IMR-90 (cell line): ENCODE measurements at regions not wholly inside any gene's neighbourhood (a gene's known extent, or its start where the extent isn't known, plus 50 kb on each side); places are given as distances from the start of the nearest gene placed in this dataset.

Experiments used
- ATAC-seq: fragments of 200-7000 bp; cut with Tn5 transposase; 2 replicates; pipeline ENCODE4 v1.9.1; 2020; ENCODE audit warnings: low read depth, mild to moderate bottlenecking, moderate library complexity
- BruUV-seq: library from RNA; stranded (reverse); fragments of 400-500 nt; replicated peaks from 2 replicates; lab custom pipeline; 2021; lab: Mats Ljungman, UMichigan
- CTCF ChIA-PET: fragments of 300-600 bp; formaldehyde crosslinking; extraction: SDS; loops from one replicate; lab custom pipeline; 2021; ENCODE audit warnings: antibody characterized with exemption; lab: Yijun Ruan, JAX
- POLR2A ChIA-PET: fragments of 300-600 bp; sonication (Branson Sonifier 250); formaldehyde crosslinking; loops from one replicate; lab custom pipeline; 2022; ENCODE audit warnings: antibody characterized with exemption; ENCODE audit not compliant: unreplicated experiment; lab: Charles Lee
- DNase-seq: peaks from one replicate; pipeline ENCODE4 v3.0.0; 2013
- H2AFZ ChIP-seq: replicated peaks from 2 replicates; pipeline ENCODE3; 2013; ENCODE audit warnings: low read length, mild to moderate bottlenecking; ENCODE audit not compliant: poor library complexity
- H2AK5ac ChIP-seq: 2 replicates; pipeline ENCODE4 v1.6.1; 2013; ENCODE audit warnings: low read depth, low read length, inconsistent platforms
- H2AK9ac ChIP-seq: replicated peaks from 2 replicates; pipeline ENCODE3; 2013; ENCODE audit warnings: mild to moderate bottlenecking, low read depth, low read length, moderate library complexity; ENCODE audit not compliant: poor library complexity
- H2BK120ac ChIP-seq: 2 replicates; pipeline ENCODE4 v1.6.1; 2013; ENCODE audit warnings: low read depth, low read length, inconsistent platforms
- H2BK15ac ChIP-seq: 3 replicates; pipeline ENCODE4 v1.6.1; 2013; ENCODE audit warnings: low read depth, low read length, inconsistent platforms
- H2BK20ac ChIP-seq: 2 replicates; pipeline ENCODE4 v1.6.1; 2013; ENCODE audit warnings: low read depth, mild to moderate bottlenecking, inconsistent platforms, low read length, moderate library complexity
- H2BK5ac ChIP-seq: 2 replicates; pipeline ENCODE4 v1.6.1; 2013; ENCODE audit warnings: mild to moderate bottlenecking, low read depth, low read length, inconsistent platforms; ENCODE audit not compliant: poor library complexity, severe bottlenecking
- H3K14ac ChIP-seq: replicated peaks from 2 replicates; pipeline ENCODE4 v1.6.1; 2013; ENCODE audit warnings: low read depth, low read length, inconsistent platforms
- H3K18ac ChIP-seq: 2 replicates; pipeline ENCODE4 v1.6.1; 2013; ENCODE audit warnings: low read depth, low read length, control low read depth
- H3K23ac ChIP-seq: 2 replicates; pipeline ENCODE4 v1.6.1; 2013; ENCODE audit warnings: low read depth, low read length, inconsistent platforms
- H3K27ac ChIP-seq: 2 replicates; pipeline ENCODE4 v1.5.1; 2013; ENCODE audit warnings: mild to moderate bottlenecking, control low read depth, low read length; ENCODE audit not compliant: insufficient read depth
- H3K27me3 ChIP-seq: 2 replicates; pipeline ENCODE4 v1.6.1; 2013; ENCODE audit warnings: low read length; ENCODE audit not compliant: control insufficient read depth, insufficient read depth
- H3K36me3 ChIP-seq: 2 replicates; pipeline ENCODE4 v1.6.1; 2013; ENCODE audit warnings: low read length, mixed read lengths; ENCODE audit not compliant: control insufficient read depth, insufficient read depth
- H3K4ac ChIP-seq: 2 replicates; pipeline ENCODE4 v1.6.1; 2013; ENCODE audit warnings: low read depth, low read length, inconsistent platforms
- H3K4me1 ChIP-seq: 2 replicates; pipeline ENCODE4 v1.6.1; 2013; ENCODE audit warnings: low read length, mixed read lengths; ENCODE audit not compliant: control insufficient read depth, insufficient read depth
- H3K4me2 ChIP-seq: 2 replicates; pipeline ENCODE4 v1.6.1; 2013; ENCODE audit warnings: low read depth, mild to moderate bottlenecking, control low read depth, low read length, moderate library complexity
- H3K4me3 ChIP-seq: 2 replicates; pipeline ENCODE4 v1.5.1; 2013; ENCODE audit warnings: low read depth, mild to moderate bottlenecking, control low read depth, low read length, moderate library complexity; ENCODE audit not compliant: insufficient read depth
- H3K56ac ChIP-seq: 2 replicates; pipeline ENCODE4 v1.6.1; 2013; ENCODE audit warnings: low read length, inconsistent platforms; ENCODE audit not compliant: insufficient read depth; ENCODE audit errors: extremely low read depth
- H3K79me1 ChIP-seq, 2 experiments: 2 replicates each; pipeline ENCODE4 v1.6.1; 2013; ENCODE audit warnings: low read length in 2 of 2, inconsistent platforms in 1 of 2, low read depth in 1 of 2
- H3K9ac ChIP-seq: 2 replicates; pipeline ENCODE4 v1.6.1; 2013; ENCODE audit warnings: low read depth, low read length, control low read depth
- H3K9me1 ChIP-seq: 2 replicates; pipeline ENCODE4 v1.6.1; 2013; ENCODE audit warnings: low read length, inconsistent platforms; ENCODE audit not compliant: insufficient read depth
- H3K9me3 ChIP-seq: 2 replicates; pipeline ENCODE4 v1.6.1; 2013; ENCODE audit warnings: low read length; ENCODE audit not compliant: control insufficient read depth, insufficient read depth
- H4K20me1 ChIP-seq: 2 replicates; pipeline ENCODE4 v1.6.1; 2013; ENCODE audit warnings: low read length, inconsistent platforms; ENCODE audit not compliant: insufficient read depth
- H4K5ac ChIP-seq: 2 replicates; pipeline ENCODE4 v1.6.1; 2013; ENCODE audit warnings: mild to moderate bottlenecking, low read depth, low read length, control low read depth
- H4K8ac ChIP-seq, 2 experiments: 2 replicates each; pipeline ENCODE4 v1.6.1; 2013; ENCODE audit warnings: low read depth in 2 of 2, low read length in 2 of 2, control low read depth in 1 of 2, inconsistent platforms in 1 of 2
- H4K91ac ChIP-seq: 2 replicates; pipeline ENCODE4 v1.6.1; 2013; ENCODE audit warnings: low read depth, low read length, inconsistent platforms; ENCODE audit not compliant: insufficient read depth
- BHLHE40 ChIP-seq: fragments of 150-350 bp; IDR thresholded peaks from 2 replicates; pipeline ENCODE4 v1.6.1; 2016; ENCODE audit warnings: mild to moderate bottlenecking, low read depth, low read length
- NFE2L2 ChIP-seq: fragments of 150-350 bp; IDR thresholded peaks from 2 replicates; pipeline ENCODE4 v1.6.1; 2016; ENCODE audit warnings: low read depth, mild to moderate bottlenecking, low read length
- RFX5 ChIP-seq: IDR thresholded peaks from 2 replicates; pipeline ENCODE4 v1.8.0; 2012; ENCODE audit warnings: low read depth, mild to moderate bottlenecking, low read length, moderate library complexity
- WGBS, 2 experiments: methylation state at CpG; one replicate each; pipeline versions ENCODE4 v1.1.5 to v1.1.7; 2013; ENCODE audit warnings: missing lambda C conversion rate in 2 of 2; ENCODE audit not compliant: insufficient read length in 1 of 2; ENCODE audit errors: extremely low coverage in 2 of 2; 5-methylcytosine and 5-hydroxymethylcytosine counted together
- dilution Hi-C: fragments of 300-500 bp; cut with HindIII; formaldehyde crosslinking; loops from one replicate; pipeline ENCODE4 v1.14.3; 2018; ENCODE audit warnings: low sequenced_read_pairs; ENCODE audit not compliant: unreplicated experiment
- in situ Hi-C: fragments of 300-500 bp; cut with MboI; formaldehyde crosslinking; loops from 3 replicates; pipeline ENCODE4 v1.14.3; 2019; ENCODE audit warnings: low sequenced_read_pairs, inconsistent platforms, mixed read lengths
- intact Hi-C: fragments of 100-400 bp; cut with micrococcal nuclease; formaldehyde crosslinking; loops from 2 replicates; pipeline ENCODE4 v1.10.0; 2022

GRCh38 chr10:64344211-64344610 lies 823.0 kb downstream of the REEP3 start:
- H3K36me3 ChIP-seq, result no peaks in the 10 kb centered on the region
- intact Hi-C loops, result no loop called here
- no peak overlapping the region for H2AK5ac ChIP-seq
- H3K9ac ChIP-seq, result no peak overlapping the region
- H4K20me1 ChIP-seq, result no peaks in the 10 kb centered on the region
- WGBS, 2 experiments, result no CpG with 5 or more reads among the region's 1 CpG
- no peak overlapping the region for H4K8ac ChIP-seq
- TF ChIP-seq NFE2L2 (no peak), RFX5 (no peak), BHLHE40 (no peak)
- H3K4me2 ChIP-seq, result no peak overlapping the region
- H3K9me3 ChIP-seq, result no peaks in the 10 kb centered on the region
- no peak overlapping the region for H3K56ac ChIP-seq
- H3K9me1 ChIP-seq, result no peaks in the 10 kb centered on the region
- dilution Hi-C loops, result no loop called here
- no peak overlapping the region for H2AFZ ChIP-seq
- H3K79me1 ChIP-seq, result no peaks in the 10 kb centered on the region
- no peak overlapping the region for H3K14ac ChIP-seq
- H3K27ac ChIP-seq, result no peak overlapping the region
- no peak overlapping the region for H3K18ac ChIP-seq
- DNase-seq (no peak), ATAC-seq (no peak)
- H2BK5ac ChIP-seq, result no peak overlapping the region
- no TSS peak for BruUV-seq
- H2BK20ac ChIP-seq, result no peak overlapping the region
- no peak overlapping the region for H3K4me3 ChIP-seq
- ChIA-PET CTCF (no interaction called here), POLR2A (no interaction called here)
- H3K4ac ChIP-seq, result no peak overlapping the region
- H2BK15ac ChIP-seq, result no peak overlapping the region
- no peak overlapping the region for H3K23ac ChIP-seq
- no peaks in the 10 kb centered on the region for H3K4me1 ChIP-seq
- in situ Hi-C loops, result no loop called here
- no peak overlapping the region for H4K91ac ChIP-seq
- no peaks in the 10 kb centered on the region for H3K27me3 ChIP-seq
- H2BK120ac ChIP-seq, result no peak overlapping the region
- H4K5ac ChIP-seq, result no peak overlapping the region
- H2AK9ac ChIP-seq, result no peak overlapping the region
